Astrocyte of the cerebellum (primary cell): ENCODE measurements at regions not wholly inside any gene's neighbourhood (a gene's known extent, or its start where the extent isn't known, plus 50 kb on each side); places are given as distances from the start of the nearest gene placed in this dataset.
"Not testable (repeated sequence)": the region's sequence is repeated elsewhere in the genome, so short reads cannot be mapped to it uniquely, and the experiment has no call there.

Experiments used
- DNase-seq: peaks from one replicate; pipeline ENCODE4 v3.0.0-alpha.2; 2011; ENCODE audit warnings: low read depth
- H3K4me3 ChIP-seq: 2 replicates; pipeline ENCODE4 v1.5.1; 2011; ENCODE audit warnings: mild to moderate bottlenecking, low read depth, low read length, moderate library complexity
- in situ Hi-C: cut with HindIII; loops from 2 replicates; pipeline ENCODE4 v1.10.0; 2017; ENCODE audit warnings: low sequenced_read_pairs
- TF ChIP-seq, protein P1 (sequence below): IDR thresholded peaks from 2 replicates; pipeline ENCODE4 v1.5.1; 2012; ENCODE audit warnings: low read length, low read depth, moderate library complexity, mild to moderate bottlenecking; ENCODE audit errors: missing control alignments

DNA sequence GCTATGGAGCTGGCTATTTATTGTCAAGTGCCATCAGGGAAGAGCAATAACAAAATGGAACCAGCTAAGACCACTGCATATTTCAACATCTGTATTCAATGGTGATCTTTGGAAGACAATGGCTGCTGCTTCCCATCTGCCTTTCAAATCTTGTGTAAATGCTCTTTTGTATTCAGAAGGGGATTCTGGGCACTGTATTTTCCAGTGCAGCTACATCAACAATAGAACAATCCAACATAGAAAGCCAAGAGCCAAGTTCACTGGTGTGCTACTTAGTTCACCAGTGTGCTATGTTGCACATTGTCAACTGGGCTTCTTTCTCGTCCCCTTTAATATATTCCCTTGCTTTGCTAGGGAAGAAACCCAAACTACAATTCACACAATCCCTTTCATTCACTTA lies 128.8 kb upstream of the OR4E1 start:
- TF ChIP-seq, protein P1, sequence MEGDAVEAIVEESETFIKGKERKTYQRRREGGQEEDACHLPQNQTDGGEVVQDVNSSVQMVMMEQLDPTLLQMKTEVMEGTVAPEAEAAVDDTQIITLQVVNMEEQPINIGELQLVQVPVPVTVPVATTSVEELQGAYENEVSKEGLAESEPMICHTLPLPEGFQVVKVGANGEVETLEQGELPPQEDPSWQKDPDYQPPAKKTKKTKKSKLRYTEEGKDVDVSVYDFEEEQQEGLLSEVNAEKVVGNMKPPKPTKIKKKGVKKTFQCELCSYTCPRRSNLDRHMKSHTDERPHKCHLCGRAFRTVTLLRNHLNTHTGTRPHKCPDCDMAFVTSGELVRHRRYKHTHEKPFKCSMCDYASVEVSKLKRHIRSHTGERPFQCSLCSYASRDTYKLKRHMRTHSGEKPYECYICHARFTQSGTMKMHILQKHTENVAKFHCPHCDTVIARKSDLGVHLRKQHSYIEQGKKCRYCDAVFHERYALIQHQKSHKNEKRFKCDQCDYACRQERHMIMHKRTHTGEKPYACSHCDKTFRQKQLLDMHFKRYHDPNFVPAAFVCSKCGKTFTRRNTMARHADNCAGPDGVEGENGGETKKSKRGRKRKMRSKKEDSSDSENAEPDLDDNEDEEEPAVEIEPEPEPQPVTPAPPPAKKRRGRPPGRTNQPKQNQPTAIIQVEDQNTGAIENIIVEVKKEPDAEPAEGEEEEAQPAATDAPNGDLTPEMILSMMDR: no peak
- no peak for DNase-seq
- H3K4me3 ChIP-seq: no peak overlapping the region
- in situ Hi-C loops: no loop called here

DNA sequence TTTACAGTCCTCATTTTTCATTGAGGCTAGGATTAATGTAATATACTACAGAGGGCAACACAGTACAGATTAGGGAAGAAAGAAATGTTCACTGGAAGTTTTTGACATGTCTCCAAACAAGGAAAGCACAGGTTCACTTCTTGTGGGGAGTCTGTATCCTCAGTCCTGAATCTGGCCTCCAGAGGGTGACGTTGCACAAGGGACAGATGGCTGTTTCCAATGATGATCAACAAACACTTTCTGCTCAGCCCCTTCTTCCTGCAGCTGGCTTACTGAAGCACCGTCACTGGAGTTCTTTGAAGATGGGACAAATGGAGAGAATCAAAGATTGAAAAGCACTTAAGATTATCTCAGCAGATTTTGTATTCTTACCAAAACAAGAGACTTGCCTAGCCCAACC lies 123.3 kb upstream of the OR4E1 start:
- TF ChIP-seq, protein P1: no peak
- no peak for DNase-seq
- H3K4me3 ChIP-seq: no peak overlapping the region
- in situ Hi-C loops: no loop called here

DNA sequence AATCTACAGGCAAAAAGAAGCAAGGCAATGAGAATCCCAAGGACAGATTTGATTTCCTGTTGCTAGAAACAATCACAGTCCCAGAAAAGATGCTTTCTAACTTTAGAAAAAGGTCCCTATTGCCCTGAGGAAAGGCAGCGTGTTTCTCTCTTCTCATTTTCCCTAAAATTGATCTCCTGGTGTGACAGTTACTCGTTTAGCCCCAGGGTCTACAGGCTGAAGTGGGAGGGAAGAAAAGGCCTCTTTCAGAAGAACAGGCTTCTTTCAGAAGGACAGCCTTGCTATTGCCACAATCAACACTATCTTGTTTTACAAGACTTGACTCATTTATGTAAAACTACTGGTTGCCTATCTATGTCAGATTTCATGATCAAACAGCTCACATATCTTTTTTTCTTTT lies 121.8 kb upstream of the OR4E1 start:
- TF ChIP-seq, protein P1: no peak
- in situ Hi-C loops: no loop called here
- no peak overlapping the region for H3K4me3 ChIP-seq
- no peak for DNase-seq

DNA sequence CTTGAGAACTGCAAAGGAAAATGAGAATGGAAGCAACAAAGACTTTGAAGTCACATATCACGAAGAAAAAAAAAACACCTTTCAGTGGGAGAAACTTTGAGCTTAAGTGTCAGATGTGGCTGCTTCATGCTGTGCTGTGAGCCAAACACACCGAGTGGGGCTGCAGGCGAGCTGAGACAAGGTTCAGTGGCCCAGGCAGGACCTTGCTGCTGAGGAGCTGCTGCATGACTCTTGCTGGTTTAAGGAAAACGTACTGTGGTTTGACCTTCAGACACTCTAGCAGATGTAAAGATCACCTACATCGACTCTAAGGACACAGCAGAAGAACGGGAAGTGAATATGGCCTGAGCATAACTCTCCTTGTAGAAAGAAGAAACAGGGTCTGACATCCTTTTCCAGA lies 118.1 kb upstream of the OR4E1 start:
- H3K4me3 ChIP-seq: no peak overlapping the region
- TF ChIP-seq, protein P1: no peak
- in situ Hi-C loops: no loop called here
- no peak for DNase-seq

DNA sequence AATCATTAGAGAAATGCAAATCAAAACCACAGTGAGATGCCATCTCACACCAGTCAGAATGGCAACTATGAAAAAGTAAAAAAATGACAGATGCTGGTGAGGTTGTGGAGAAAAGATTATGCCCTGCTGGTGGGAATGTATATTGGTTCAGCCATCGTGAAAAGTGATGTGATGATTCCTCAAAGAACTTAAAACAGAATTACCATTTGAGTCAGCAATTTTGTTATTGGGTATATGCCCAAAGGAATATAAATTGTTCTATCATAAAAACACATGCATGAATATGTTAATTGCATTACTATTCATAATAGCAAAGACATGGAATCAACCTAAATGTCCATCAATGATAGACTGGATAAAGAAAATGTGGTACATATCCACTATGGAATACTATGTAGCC lies 115.1 kb upstream of the OR4E1 start:
- DNase-seq, H3K4me3 ChIP-seq, in situ Hi-C loops: not testable (repeated sequence)

DNA sequence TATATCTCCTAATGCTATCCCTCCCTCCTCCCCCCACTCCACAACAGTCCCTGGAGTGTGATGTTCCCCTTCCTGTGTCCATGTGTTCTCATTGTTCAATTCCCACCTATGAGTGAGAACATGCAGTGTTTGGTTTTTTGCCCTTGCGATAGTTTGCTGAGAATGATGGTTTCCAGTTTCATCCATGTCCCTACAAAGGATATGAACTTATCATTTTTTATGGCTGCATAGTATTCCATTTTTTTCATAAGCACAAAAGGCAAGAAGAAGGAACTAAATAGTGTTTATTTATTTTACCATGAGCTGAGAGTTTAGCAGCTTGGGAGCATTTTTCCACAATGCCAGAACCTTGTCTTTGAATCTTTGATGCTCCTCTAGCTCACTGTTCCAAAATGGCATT lies 113.6 kb upstream of the OR4E1 start:
- DNase-seq, H3K4me3 ChIP-seq, in situ Hi-C loops: not testable (repeated sequence)

DNA sequence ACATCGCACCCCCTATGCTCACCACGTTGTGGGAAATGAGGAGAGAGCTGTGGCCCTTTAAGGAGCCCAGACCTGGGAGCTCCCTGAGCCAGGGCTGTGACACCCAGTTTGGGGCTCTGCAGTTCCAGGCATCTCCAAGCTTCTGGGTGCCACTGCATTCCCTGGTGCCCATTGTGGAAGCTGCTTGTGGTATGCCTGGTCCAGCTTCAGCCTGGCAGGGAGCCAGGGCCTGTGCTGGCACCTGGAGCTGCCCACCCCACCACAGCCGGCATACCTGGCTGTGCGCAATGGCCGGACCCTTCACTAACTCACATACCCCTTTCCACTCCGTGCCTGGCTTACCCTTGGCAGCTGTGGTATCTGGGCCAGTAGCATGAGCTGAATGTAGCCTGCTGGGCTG lies 107.9 kb upstream of the OR4E1 start:
- no peak overlapping the region for H3K4me3 ChIP-seq
- in situ Hi-C loops: no loop called here
- no peak for DNase-seq
- TF ChIP-seq, protein P1: no peak

DNA sequence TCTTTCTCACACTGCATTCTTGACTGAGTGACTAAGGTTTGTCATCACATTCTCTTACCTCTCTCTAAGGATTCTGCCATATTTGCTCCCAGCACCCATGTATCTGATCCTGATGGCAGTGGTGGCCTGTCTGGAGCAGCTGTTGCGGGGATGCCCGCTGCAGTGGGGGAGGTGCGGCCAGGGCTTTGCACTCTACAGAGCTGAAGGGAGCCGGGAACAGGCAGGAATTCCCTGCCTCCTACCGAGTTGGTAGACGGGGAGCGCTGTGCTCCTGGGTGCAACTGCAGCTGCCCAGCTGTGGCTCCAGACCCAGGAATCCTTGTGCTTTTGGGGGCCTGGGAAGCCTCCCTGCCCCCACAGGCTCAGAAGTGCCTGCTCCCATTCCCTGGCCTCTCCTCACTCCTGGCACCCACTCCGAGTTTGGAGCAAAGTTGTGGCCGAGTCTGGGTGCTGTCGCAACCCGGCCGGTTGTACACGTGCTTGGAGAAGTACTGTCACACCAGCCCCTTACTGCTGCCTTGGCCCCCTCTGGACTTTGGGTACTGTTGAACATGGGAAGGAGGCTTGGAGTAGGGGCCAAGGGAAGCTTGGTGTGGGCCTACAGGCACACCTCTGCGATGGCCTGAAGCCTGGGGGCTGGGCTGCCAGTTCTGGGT lies 106.9 kb upstream of the OR4E1 start:
- TF ChIP-seq, protein P1: no peak
- in situ Hi-C loops: no loop called here
- H3K4me3 ChIP-seq: no peak overlapping the region
- DNase-seq: no peak
